ENCODE measurements at regions not wholly inside any gene's neighbourhood (a gene's known extent, or its start where the extent isn't known, plus 50 kb on each side); places are given as distances from the start of the nearest gene placed in this dataset.

- intact Hi-C loops (cut with DNase I): loop anchor here in 1 of 2 donors (10.0 kb wide), 1 partner anchor 280 kb away; the partner anchor contains the start of gene IVNS1ABP
- ATAC-seq (peak; percentile 41 to 72), DNase-seq (no peak)
These were observed 139.3 kb upstream of the HMCN1 start for GRCh38 chr1:185594786-185595410.

GRCh38 chr1:185593271-185593670 is 140.9 kb upstream of the HMCN1 start:
- ATAC-seq (no peak), DNase-seq (no peak)
- intact Hi-C loops (cut with DNase I): loop anchor here in 1 of 2 donors (10.0 kb wide), 1 partner anchor 278 kb away; the partner anchor contains the start of gene IVNS1ABP

- intact Hi-C loops (cut with DNase I): no loop called here
- DNase-seq: no peak
These were observed 148.4 kb upstream of the HMCN1 start for GRCh38 chr1:185585770-185586169.

GRCh38 chr1:185581961-185582725 is 152.0 kb upstream of the HMCN1 start:
- intact Hi-C loops (cut with DNase I): no loop called here
- DNase-seq: no peak
- ATAC-seq: no peak

More at GRCh38 chr1:185585770-185586169, 148.4 kb upstream of the HMCN1 start:
- no peak for ATAC-seq

GRCh38 chr1:185581020-185581419 is 153.2 kb upstream of the HMCN1 start:
- ATAC-seq: no peak
- no peak for DNase-seq
- intact Hi-C loops (cut with DNase I): no loop called here

DNA sequence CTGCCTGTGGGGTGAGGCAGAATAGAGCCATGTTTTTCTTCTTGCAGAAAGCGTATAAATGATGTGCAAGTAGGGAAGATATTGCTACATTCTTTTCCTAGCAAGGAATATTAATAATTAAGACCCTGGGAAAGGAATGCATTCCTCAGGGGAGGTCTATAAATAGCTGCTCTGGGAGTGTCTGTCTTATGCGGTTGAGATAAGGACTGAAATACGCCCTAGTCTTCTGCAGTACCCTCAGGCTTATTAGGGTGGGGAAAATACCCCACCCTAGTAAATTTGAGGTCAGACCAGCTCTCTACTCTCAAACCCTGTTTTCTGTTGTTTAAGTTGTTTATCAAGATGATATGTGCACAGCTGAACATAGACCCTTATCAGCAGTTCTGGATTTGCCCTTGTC is 155.9 kb upstream of the HMCN1 start:
- no peak for ATAC-seq
- intact Hi-C loops (cut with DNase I): no loop called here
- no peak for DNase-seq

DNA sequence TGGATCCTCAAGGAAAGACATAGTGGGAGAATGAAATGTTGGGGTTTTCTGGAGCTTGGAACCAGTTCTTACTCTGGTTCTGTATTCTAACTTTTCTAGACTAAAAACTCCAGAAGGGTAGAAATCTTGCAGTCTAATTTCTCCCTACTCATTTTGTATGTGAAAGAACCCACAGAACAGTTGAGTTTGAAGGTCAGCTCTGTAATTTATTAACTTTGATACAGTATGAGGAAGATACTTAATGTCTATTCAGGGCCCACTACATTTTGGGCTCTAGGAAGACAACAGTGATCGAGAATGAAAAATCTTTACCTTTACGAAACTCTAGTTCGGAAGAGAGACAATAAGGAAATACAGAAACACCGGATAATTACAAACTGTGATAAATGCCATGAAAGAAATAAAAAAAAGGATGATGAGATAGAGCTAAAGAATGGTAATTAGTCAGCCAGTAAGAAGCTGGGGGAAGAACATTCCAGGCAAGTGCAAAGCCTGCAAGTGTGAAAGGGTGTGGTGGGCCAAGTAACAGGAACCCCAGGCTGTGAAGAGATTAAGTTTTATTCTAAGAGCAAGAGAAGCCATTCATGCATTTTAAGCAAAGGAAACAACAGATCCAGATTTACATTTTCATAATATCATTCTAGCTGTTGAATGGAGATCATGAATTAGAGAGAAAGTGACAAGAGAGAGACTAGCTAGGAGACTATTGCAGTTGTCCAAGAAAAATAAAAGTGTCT is 159.9 kb upstream of the HMCN1 start:
- DNase-seq (no peak), ATAC-seq (no peak)
- intact Hi-C loops (cut with DNase I): no loop called here

GRCh38 chr1:185573677-185574076 is 160.5 kb upstream of the HMCN1 start:
- intact Hi-C loops (cut with DNase I): no loop called here
- DNase-seq (no peak), ATAC-seq (no peak)

GRCh38 chr1:185573162-185573561 is 161.0 kb upstream of the HMCN1 start:
- intact Hi-C loops (cut with DNase I): no loop called here
- no peak for ATAC-seq
- DNase-seq: no peak

DNA sequence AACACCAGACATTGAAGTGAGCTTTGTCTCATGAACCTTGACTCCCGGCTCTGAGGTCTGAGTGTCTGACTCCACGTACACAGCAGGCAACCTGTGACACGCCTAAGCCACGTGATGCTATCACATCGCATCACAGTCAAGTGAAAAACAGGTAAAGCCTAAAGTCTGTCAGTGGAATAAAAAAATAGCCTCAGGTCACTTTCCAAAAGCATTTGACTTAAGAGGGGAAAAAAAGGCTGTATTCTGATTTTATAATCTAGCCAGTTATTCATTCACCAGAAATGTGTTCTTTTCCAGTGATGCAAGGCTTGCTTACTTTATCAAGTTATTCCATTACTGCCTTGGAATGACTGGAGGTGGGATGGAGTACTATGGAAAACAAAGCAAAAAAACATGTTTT is 163.2 kb upstream of the HMCN1 start:
- intact Hi-C loops (cut with DNase I): no loop called here
- DNase-seq: no peak
- no peak for ATAC-seq

DNA sequence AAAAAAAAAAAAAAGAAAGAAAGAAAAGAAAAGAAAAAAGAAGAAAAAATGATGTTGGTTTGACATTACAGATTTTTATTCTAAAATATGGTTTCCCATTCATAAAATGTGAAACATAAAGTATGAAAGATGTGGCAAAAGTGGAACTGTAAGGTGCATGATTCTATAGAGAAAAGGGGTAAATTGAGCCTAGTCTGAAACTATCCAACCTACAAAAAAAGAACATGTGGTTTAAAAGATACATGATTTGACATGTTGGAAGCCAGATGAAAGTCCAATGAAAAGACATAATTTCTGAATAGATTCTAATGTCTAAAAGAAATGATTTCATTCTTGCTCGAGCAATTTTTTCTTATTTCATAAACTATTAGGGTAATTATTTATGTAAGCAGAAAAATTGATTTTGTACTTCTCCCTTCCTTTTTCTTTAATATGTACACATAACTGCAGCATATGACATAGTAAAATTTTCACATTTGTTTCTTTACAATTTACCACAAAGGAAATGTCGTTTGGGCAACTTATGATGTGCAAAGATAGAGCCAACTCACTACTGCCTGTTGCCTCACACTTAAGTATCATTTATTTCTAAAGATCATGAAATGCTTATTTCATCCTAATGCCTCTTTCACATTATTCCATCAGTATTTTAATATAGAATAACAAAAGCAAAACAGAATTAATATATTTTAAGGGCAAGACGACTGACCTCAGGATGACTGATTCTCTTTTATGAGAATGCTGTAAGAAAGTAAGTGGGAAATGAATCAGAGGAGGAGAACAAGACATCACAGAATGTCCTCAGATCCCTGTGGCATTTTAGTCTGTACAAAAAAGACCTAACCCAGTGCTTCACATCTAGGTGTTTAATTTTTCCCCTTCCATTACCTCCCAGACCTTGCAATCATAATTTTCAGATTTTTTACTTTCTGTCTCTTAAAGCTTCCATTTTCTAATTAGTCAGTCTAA is 165.8 kb upstream of the HMCN1 start:
- DNase-seq: no peak
- intact Hi-C loops (cut with DNase I): no loop called here
- no peak for ATAC-seq

- intact Hi-C loops (cut with DNase I): no loop called here
- no peak for ATAC-seq
These were observed 166.8 kb upstream of the HMCN1 start for GRCh38 chr1:185567440-185567839.

GRCh38 chr1:185566995-185567394 is 167.2 kb upstream of the HMCN1 start:
- peak; percentile 38 for ATAC-seq
- intact Hi-C loops (cut with DNase I): no loop called here

More at GRCh38 chr1:185567440-185567839, 166.8 kb upstream of the HMCN1 start:
- DNase-seq: no peak

GRCh38 chr1:185565302-185565701 is 168.9 kb upstream of the HMCN1 start:
- intact Hi-C loops (cut with DNase I): no loop called here
- no peak for DNase-seq
- peak in 1 of 2 donors; percentile 36 for ATAC-seq

More at GRCh38 chr1:185566995-185567394, 167.2 kb upstream of the HMCN1 start:
- DNase-seq: no peak

DNA sequence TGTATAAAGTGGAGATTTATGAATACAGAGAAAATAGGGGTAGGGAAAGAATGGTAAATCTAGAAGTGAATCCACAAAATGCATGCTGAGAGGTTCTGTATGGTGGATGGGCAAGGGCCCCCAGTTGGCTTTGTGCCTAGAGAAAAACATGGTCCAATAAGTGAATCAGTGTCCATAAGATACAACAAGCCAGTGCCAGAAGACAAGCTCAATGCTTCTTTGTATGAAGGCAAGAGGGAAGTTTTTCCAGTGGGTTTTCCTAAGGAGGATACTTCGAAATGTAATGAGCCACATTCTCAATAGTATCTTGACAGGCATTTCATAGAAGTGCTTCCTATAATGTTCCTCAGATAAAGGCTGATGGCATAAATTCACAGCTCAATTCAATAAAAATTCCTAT is 169.4 kb upstream of the HMCN1 start:
- intact Hi-C loops (cut with DNase I): no loop called here
- ATAC-seq (no peak), DNase-seq (no peak)

- intact Hi-C loops (cut with DNase I): no loop called here
- no peak for ATAC-seq
These were observed 171.5 kb upstream of the HMCN1 start for GRCh38 chr1:185562461-185563359.

GRCh38 chr1:185561629-185562028 is 172.6 kb upstream of the HMCN1 start:
- ATAC-seq (no peak), DNase-seq (no peak)
- intact Hi-C loops (cut with DNase I): no loop called here

More at GRCh38 chr1:185562461-185563359, 171.5 kb upstream of the HMCN1 start:
- no peak for DNase-seq

DNA sequence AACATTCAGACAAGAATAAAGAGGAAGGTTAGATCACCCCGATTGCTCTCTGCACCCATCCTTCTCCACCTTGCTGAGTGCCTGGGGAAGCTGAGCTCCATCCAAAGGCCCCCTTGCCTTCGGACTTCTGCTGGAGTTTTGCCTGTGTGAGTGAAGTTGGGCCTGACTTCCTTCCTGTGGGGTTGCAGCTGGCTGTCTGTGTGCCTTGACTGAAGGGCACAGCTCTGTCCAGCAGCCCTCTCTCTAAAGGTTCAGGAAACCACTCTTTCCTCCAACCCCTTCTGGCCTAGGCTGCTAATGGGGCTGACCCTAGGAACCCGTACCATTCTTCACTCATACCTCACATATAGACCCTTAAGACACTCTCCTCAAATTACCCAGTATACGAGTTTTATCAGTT is 173.4 kb upstream of the HMCN1 start:
- ATAC-seq (peak; percentile 27 to 59), DNase-seq (no peak)
- intact Hi-C loops (cut with DNase I): no loop called here

Measured in left cardiac atrium (tissue), 4 donors.